ENCODE measurements at regions not wholly inside any gene's neighbourhood (a gene's known extent, or its start where the extent isn't known, plus 50 kb on each side); places are given as distances from the start of the nearest gene placed in this dataset.
"Not testable (repeated sequence)": the region's sequence is repeated elsewhere in the genome, so short reads cannot be mapped to it uniquely, and the experiment has no call there.

DNA sequence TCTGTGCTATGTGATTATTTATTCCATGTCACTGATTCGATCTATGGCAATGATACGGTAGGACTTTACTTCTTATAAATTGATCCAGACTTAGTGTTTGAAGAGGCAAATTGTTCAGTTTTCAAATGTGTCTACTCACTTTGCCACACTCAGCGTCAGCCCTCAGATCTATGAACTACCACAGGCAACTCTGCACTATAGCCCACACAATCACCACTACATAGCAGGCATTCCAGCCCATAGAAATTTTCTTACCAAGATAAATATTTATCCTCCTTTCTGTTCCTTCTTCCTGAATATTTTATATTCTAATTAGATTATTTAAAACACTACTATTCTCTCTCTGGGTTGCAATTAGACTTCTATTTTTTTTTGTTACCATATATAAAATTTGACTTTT, 776.1 kb downstream of the BRINP3 start:
- peak; percentile 47; the same call in 1 of the 3 replicates for ATAC-seq

DNA sequence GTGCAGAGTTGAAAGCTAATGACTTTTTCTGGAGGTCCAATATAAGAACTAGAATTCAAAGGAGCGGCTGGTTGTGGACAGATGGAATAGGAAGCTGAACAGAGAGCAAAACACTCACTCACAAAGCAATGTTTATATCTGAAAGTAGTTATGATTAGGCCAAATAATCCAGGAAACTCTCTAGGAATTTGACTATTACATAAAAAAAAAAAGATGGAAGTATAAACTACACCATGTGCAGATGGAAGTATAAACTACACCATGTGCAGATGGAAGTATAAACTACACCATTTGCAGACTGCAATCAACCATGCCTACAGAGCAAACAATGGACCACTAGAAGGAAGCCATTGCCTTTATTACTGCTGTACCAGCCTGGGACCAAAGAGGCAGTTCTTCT, 771.1 kb downstream of the BRINP3 start:
- TF ChIP-seq OSR1 (CRISPR knock-in tag; IDR thresholded peaks at IDR 0.05) (no peak), ZNF8 (CRISPR knock-in tag; IDR thresholded peaks at IDR 0.05) (no peak), ZNF70 (CRISPR knock-in tag; IDR thresholded peaks at IDR 0.05) (no peak), TSHZ2 (CRISPR knock-in tag; IDR thresholded peaks at IDR 0.05) (no peak), SNAI2 (CRISPR knock-in tag; IDR thresholded peaks at IDR 0.05) (no peak), CSDC2 (CRISPR knock-in tag; IDR thresholded peaks at IDR 0.05) (no peak), PPARA (CRISPR knock-in tag; IDR thresholded peaks at IDR 0.05; ENCODE audit: borderline replicate concordance) (no peak), RARB (CRISPR knock-in tag; IDR thresholded peaks at IDR 0.05) (no peak), ZFP3 (CRISPR knock-in tag; IDR thresholded peaks at IDR 0.05) (no peak), TOX (CRISPR knock-in tag; IDR thresholded peaks at IDR 0.05; ENCODE audit: borderline replicate concordance) (no peak), CSRNP3 (CRISPR knock-in tag; IDR thresholded peaks at IDR 0.05) (no peak), ARNTL (CRISPR knock-in tag; IDR thresholded peaks at IDR 0.05; ENCODE audit: borderline replicate concordance, low read depth) (no peak), ZFP30 (CRISPR knock-in tag; IDR thresholded peaks at IDR 0.05) (no peak), BACH2 (CRISPR knock-in tag; IDR thresholded peaks at IDR 0.05; ENCODE audit: borderline replicate concordance) (no peak)
- TF ChIP-seq, protein P1, sequence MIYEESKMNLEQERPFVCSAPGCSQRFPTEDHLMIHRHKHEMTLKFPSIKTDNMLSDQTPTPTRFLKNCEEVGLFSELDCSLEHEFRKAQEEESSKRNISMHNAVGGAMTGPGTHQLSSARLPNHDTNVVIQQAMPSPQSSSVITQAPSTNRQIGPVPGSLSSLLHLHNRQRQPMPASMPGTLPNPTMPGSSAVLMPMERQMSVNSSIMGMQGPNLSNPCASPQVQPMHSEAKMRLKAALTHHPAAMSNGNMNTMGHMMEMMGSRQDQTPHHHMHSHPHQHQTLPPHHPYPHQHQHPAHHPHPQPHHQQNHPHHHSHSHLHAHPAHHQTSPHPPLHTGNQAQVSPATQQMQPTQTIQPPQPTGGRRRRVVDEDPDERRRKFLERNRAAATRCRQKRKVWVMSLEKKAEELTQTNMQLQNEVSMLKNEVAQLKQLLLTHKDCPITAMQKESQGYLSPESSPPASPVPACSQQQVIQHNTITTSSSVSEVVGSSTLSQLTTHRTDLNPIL (CRISPR knock-in tag; IDR thresholded peaks at IDR 0.05; ENCODE audit: low read depth), result no peak
- TF ChIP-seq, protein P2, sequence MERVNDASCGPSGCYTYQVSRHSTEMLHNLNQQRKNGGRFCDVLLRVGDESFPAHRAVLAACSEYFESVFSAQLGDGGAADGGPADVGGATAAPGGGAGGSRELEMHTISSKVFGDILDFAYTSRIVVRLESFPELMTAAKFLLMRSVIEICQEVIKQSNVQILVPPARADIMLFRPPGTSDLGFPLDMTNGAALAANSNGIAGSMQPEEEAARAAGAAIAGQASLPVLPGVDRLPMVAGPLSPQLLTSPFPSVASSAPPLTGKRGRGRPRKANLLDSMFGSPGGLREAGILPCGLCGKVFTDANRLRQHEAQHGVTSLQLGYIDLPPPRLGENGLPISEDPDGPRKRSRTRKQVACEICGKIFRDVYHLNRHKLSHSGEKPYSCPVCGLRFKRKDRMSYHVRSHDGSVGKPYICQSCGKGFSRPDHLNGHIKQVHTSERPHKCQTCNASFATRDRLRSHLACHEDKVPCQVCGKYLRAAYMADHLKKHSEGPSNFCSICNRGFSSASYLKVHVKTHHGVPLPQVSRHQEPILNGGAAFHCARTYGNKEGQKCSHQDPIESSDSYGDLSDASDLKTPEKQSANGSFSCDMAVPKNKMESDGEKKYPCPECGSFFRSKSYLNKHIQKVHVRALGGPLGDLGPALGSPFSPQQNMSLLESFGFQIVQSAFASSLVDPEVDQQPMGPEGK (CRISPR knock-in tag; IDR thresholded peaks at IDR 0.05; ENCODE audit: borderline replicate concordance), result no peak
- ATAC-seq, result no peak

More for the DNA sequence above, 776.1 kb downstream of the BRINP3 start:
- TF ChIP-seq ZFP30 (CRISPR knock-in tag; IDR thresholded peaks at IDR 0.05) (no peak), BACH2 (CRISPR knock-in tag; IDR thresholded peaks at IDR 0.05; ENCODE audit: borderline replicate concordance) (no peak), RARB (CRISPR knock-in tag; IDR thresholded peaks at IDR 0.05) (no peak), ESRRG (CRISPR knock-in tag; IDR thresholded peaks at IDR 0.05) (no peak), SNAI2 (CRISPR knock-in tag; IDR thresholded peaks at IDR 0.05) (no peak), GLIS3 (CRISPR knock-in tag; IDR thresholded peaks at IDR 0.05) (no peak), TOX (CRISPR knock-in tag; IDR thresholded peaks at IDR 0.05; ENCODE audit: borderline replicate concordance) (no peak), ZNF8 (CRISPR knock-in tag; IDR thresholded peaks at IDR 0.05) (no peak), CSRNP3 (CRISPR knock-in tag; IDR thresholded peaks at IDR 0.05) (no peak), PPARA (CRISPR knock-in tag; IDR thresholded peaks at IDR 0.05; ENCODE audit: borderline replicate concordance) (no peak), TCF4 (CRISPR knock-in tag; IDR thresholded peaks at IDR 0.05; ENCODE audit: borderline replicate concordance) (no peak)

- no peak for TF ChIP-seq OSR1 (CRISPR knock-in tag; IDR thresholded peaks at IDR 0.05)
- ATAC-seq, result peak; percentile 88
Measured at GRCh38 chr1:189708674-189709073, 769.0 kb downstream of the BRINP3 start.

DNA sequence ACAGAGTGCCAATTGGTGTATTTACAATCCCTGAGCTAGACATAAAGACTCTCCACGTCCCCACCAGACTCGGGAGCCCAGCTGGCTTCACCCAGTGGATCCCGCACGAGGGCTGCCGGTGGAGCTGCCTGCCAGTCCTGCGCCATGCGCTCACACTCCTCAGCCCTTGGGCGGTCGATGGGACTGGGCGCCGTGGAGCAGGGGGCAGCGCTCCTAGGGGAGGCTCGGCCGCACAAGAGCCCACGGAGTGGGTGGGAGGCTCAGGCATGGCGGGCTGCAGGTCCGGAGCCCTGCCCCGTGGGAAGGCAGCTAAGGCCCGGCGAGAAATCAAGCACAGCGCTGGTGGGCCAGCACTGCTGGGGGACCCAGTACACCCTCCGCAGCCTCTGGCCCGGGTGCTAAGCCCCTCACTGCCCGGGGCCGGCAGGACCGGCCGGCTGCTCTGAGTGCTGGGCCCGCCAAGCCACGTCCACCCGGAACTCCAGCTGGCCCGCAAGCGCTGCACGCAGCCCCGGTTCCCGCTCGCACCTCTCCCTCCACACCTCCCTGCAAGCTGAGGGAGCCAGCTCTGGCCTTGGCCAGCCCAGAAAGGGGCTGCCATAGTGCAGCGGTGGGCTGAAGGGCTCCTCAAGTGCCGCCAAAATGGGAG, 759.4 kb downstream of the BRINP3 start:
- ATAC-seq, result not testable (repeated sequence)

Measured in SK-N-SH treated with all-trans-retinoic acid at 6 μM for 48 hours (cell line).